HG02571 (cell line): ENCODE measurements at regions not wholly inside any gene's neighbourhood (a gene's known extent, or its start where the extent isn't known, plus 50 kb on each side); places are given as distances from the start of the nearest gene placed in this dataset.
A peak's percentile ranks its signal among the peaks of the same experiment; 100 is the strongest.

Experiments
- ATAC-seq: cut with Tn5 transposase; IDR thresholded peaks from one replicate; pipeline ENCODE4 v1.9.1; 2021; ENCODE audit warnings: mild to moderate bottlenecking, moderate library complexity; ENCODE audit not compliant: unreplicated experiment

DNA sequence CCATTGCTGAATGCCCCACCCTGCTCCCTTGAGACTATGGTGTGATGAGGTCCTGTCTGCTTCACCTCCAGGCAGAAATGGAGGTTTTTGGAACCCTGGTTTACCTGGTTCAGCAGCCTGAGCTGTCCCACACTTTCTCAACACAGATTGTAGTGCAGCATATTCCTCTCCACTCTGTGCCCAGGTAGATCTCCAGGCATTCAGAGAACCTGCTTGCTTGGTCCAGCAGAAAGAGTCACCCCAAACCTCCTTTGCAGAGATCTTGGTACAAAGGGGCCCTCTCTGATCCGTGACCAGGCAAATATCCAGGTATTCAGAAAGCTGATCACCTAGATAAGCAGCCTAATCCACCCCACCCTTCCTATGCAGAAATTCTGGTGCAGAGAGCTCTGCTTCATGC, 1288.2 kb upstream of the CRIM1 start:
- no peak for ATAC-seq

DNA sequence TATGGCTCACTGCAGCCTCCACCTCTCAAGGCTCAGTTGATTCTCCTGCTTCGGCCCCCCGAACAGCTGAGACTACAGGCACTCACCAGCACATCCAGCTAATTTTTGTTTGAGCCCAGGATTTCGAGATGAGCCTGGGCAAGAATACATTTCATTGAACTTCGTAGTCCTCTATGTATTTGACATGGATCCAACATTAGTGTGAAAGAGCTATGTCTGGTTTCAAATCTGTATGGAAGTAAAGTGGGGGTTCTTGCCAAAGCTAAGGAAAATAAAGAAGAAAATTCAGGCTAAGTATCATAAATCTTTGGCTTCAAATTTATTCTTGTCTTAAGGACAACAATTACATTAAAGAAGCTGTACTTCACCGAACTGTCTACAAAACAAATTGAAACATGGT, 1291.7 kb upstream of the CRIM1 start:
- no peak for ATAC-seq

- ATAC-seq, result no peak
Measured at GRCh38 chr2:35035883-35036282, 1319.7 kb upstream of the CRIM1 start.

DNA sequence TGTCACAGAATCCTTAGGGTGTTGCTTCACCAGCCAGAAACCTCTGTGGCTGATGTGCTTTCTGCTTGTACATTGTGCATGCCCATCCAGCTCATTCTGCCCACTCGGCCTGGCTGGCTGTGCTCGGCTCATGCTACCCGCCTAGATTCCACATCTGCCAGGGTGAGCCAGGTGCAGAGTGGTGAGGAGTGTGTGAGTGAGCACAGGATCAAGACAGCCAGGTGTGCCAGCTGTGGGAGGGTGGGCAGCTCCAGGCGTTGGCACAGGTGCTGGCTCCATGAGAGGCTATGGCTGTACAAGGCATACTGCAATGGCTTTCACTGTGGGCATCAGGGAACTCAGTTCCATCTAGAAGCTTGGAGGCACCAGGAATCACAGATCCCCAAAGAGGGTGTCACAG, 1321.8 kb upstream of the CRIM1 start:
- no peak for ATAC-seq

DNA sequence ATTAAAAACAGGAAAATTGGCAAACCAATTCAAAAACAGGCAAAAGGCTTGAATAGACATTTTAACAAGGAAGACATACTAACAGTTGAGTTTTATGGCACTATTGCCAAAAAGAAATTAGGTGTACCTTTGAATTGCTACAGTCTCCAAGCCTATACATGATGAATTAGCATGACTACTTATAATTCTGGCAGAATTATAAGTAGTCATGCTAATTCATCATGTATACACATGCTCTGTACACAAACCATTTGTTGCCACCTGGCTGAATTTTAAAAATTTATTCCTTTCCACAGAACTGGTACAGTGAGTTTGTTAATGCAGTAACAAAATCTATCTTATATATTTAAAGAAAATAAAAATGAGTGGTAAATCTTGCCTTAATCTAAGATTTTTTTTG, 1332.0 kb upstream of the CRIM1 start:
- ATAC-seq, result no peak

GRCh38 chr2:35000453-35000852, 1355.1 kb upstream of the CRIM1 start:
- no peak for ATAC-seq

DNA sequence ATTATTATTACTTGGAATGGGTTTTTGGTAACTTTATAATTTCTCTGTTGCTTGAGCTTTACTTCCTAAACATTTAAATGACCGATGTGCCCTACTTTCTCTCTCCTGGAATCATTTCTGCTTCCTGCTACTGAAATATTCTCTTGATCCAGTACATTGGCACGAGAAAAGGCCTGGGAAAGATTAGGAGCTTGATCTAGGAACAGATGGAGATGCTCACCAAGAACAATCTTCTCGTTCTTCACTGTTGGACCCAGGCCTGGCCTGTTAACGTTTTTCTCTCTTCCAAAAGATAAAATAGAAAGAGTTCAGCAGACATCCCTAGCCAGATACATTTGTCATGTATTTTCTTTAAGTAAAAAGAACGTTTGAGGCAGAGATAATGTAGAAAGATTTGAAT, 1356.8 kb upstream of the CRIM1 start:
- ATAC-seq, result no peak

DNA sequence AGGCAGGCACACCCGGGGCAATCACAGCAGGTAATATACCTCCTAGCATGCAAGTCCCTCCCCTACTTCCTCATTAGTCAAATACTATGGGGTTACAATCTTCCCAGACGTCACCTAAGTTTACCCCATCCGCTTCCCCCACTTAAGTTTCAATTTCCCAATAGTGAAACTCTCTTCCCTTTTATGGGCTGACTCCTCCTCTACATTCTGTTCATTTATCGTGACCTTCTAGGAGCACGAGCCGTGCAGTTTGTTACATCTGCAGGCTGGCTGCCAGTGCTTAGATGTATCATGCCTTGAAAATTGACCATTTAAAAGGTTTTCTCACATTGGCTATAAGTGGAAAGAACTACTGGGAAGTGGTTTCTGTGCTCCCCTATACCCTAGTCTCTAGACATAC, 1357.8 kb upstream of the CRIM1 start:
- ATAC-seq, result no peak

DNA sequence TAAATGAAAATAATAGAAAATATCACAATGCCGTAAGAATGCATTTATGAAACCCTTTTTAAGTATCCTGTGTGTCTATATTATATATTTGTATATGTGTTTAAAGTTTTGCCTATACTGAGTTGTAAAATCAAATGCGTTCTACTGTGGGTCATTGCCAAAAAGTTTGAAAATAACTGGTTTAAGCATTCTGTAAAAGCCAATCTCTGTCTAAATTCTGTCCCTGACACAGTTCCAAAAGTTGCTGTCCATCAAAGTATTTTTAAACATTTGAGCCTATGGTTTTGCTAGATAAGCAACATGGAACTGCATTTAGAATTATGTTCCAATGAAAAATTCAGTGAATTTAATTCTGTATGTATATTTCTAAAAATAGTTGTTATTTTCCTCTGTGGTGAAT, 1360.4 kb upstream of the CRIM1 start:
- ATAC-seq, result no peak

GRCh38 chr2:34991508-34992274, 1363.9 kb upstream of the CRIM1 start:
- no peak for ATAC-seq

DNA sequence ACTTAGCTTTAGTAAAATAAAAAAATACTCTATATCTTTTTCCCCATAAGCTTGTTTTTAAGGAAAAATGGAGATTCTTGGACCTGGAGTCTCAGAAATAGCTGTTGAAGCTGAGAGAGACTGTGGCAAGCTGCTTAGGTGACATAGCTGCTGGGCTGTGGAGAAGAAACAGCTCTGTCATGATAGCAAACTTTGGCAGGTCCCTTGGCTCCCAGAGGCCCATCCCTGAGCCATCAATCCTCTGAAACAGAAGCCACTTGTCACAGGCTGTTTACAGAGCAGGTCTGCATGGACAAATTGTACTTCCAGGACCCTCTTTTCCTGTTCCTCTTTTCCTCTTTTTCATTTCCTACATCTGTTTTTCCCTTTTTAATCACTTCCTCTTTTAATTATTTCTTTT, 1370.1 kb upstream of the CRIM1 start:
- ATAC-seq, result no peak

- no peak for ATAC-seq
Measured at GRCh38 chr2:34980689-34981088, 1374.9 kb upstream of the CRIM1 start.

- ATAC-seq, result no peak
Measured at GRCh38 chr2:34979148-34979547, 1376.4 kb upstream of the CRIM1 start.

GRCh38 chr2:34961822-34962221, 1362.7 kb upstream of the FAM98A start:
- no peak for ATAC-seq

GRCh38 chr2:34954758-34955157, 1355.7 kb upstream of the FAM98A start:
- no peak for ATAC-seq

DNA sequence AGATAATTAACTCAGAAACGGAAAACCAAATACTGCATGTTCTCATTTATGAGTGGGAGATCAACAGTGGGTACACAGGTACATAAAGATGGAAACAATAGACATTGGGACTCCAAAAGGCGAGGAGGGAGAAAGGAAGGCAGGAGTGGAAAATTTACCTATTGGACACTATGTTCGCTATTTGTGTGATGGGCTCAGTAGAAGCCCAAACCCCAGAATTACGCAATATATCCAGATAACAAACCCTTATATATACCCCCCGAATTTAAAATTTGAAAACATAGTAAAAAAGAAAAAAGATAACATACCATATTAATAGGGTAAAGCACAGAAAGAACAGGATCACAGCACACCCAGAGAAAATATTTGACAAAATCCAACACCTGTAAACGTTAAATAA, 1351.7 kb upstream of the FAM98A start:
- no peak for ATAC-seq

DNA sequence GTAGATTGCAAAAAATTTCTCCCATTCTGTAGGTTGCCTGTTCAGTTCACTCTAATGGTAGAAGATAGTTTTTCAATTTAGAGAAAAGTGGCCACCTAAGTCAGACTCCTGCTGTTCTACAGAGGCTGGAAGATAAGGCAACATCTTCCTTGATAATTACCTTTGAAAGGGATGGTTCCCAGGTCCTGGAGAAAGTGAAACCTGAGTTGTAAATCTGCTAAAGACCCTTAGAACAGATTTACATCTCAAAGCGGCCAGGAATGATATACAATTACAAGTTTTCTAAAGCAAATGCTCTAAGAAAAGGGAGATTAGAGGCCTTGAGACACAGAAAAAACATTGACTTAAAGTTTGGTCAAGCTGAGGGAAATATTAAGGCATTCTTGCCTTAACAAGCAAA, 1350.2 kb upstream of the FAM98A start:
- ATAC-seq, result no peak

GRCh38 chr2:34936089-34936488, 1337.0 kb upstream of the FAM98A start:
- no peak for ATAC-seq

DNA sequence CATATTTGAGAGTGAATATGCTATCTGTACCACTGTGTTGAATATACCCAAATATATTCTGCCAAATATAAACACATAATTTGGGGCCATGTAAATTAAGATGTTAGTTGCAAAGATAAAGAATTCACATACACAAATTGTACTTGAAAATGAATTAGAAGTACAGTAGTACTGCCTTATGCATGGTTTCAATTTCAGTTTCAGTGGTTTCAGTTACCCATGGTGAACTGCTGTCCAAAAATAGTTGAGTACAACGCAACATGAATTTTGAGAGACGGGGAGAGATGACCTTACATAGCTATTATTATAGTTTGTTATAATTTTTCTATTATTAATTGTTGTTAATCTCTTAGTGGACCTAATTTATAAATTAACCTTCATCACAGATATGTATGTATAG, 1313.0 kb upstream of the FAM98A start:
- ATAC-seq, result peak; percentile 82

DNA sequence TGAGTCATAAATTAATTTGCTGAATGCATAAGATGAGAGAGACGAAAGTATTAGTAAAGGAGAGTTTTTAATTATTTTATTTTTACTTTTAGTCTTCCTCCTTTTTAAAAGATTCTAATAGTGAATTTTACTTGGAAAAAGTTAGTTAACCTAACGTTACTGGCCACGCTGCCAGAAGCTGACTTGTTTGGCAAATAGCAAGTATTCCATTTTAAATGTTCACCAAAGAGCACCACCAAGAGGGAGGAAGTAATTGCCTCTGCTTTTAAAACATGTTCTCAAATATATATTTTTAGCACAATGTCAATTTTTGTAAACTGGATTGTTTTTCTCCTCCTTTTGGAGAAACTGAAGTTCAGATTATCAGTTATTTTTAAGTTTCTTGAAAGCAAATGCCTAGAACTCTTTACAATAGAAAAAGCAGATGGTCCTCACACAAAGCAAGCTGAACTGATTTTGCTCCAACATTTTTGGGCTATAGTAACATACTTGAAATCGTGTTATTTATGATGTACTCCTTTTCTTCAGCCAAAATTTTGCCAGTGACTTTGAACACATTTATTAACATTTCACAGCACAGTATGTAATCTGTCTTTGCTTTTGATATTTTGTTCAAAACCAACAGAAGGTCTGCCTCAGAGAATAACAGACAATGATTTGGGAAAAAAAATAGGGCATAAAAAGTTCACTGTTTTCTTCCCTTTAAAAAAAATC, 1311.0 kb upstream of the FAM98A start:
- no peak for ATAC-seq

- ATAC-seq, result no peak
Measured at GRCh38 chr2:34907812-34908211, 1308.7 kb upstream of the FAM98A start.

DNA sequence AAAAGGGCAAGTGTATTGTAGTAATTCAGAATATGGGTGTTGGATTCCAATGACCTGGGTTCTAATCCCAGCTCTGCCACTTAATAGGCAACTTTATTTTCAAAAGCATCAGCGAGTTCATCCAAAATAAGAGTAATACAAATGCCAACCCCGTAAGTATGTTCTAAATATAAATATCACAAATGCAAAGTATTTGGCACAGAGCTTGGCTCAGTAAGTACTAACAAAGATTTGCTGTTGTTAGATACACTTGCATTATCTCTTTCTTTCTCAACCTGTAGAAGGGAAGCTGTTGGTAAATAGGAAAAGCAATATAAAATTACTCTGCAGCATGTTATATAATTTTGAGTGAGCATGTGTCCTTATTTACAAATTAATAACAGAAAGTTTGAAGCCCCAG, 1302.6 kb upstream of the FAM98A start:
- no peak for ATAC-seq

- ATAC-seq, result no peak
Measured at GRCh38 chr2:34899079-34899478, 1300.0 kb upstream of the FAM98A start.
